ENCODE measurements at regions not wholly inside any gene's neighbourhood (a gene's known extent, or its start where the extent isn't known, plus 50 kb on each side); places are given as distances from the start of the nearest gene placed in this dataset.

- TF ChIP-seq CTCF (conservative IDR thresholded peaks at IDR 0.05) = no peak
- no peak for TF ChIP-seq ZFX (IDR thresholded peaks at IDR 0.05)
Measured at GRCh38 chr18:44175891-44176290, 504.8 kb upstream of the SETBP1 start.
